GM12891 (cell line): ENCODE measurements at regions not wholly inside any gene's neighbourhood (a gene's known extent, or its start where the extent isn't known, plus 50 kb on each side); places are given as distances from the start of the nearest gene placed in this dataset.

ENCODE experiments used
- POLR2A ChIP-seq: IDR thresholded peaks from 2 replicates; pipeline ENCODE4 v1.6.1; 2011; ENCODE audit warnings: low read depth, low read length, control low read depth
- POLR2AphosphoS5 ChIP-seq: IDR thresholded peaks from 2 replicates; pipeline ENCODE4 v1.6.1; 2011; ENCODE audit warnings: low read depth, low read length, control low read depth
- TAF1 ChIP-seq: IDR thresholded peaks from 2 replicates; pipeline ENCODE4 v1.6.1; 2011; ENCODE audit warnings: low read depth, low read length, control low read depth

DNA sequence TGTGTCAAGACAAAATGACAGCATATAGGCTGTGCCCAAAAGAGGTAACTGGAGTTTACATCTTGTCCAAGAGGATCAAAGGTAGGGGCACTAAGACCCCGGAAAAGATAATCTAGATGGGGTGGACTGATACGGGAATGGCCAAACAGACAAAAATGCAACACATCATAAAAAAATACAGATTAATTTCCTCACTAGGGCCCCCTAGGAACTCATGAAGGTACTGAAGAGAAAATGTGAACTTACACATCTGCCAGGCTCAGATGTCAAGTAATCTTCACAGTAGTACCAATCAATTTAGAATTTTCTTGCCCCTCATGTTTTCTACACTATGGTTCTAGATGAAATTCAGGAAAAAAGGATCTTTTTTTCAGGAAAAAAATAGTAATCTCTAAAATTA is 115.6 kb upstream of the REG3A start:
- TF ChIP-seq POLR2A (no peak), POLR2AphosphoS5 (no peak), TAF1 (no peak)
